ENCODE measurements at regions not wholly inside any gene's neighbourhood (a gene's known extent, or its start where the extent isn't known, plus 50 kb on each side); places are given as distances from the start of the nearest gene placed in this dataset.

GRCh38 chr3:18618723-18619122, 193.6 kb upstream of the SATB1 start:
- POLR2A ChIA-PET: no interaction called here
- no peak overlapping the region for H3K4me2 ChIP-seq (ENCODE audit: insufficient read depth, low read length)
- H3K27me3 ChIP-seq (ENCODE audit: control insufficient read depth in 2 of 2, insufficient read depth in 2 of 2, low read length in 2 of 2): no peaks in the 10 kb centered on the region
- no peak overlapping the region for H3K9ac ChIP-seq (ENCODE audit: insufficient read depth in 1 of 2, low read depth in 2 of 2, low read length in 2 of 2)
- H3K27ac ChIP-seq (ENCODE audit: extremely low read depth, low read depth, low read length): no peak overlapping the region
- TF ChIP-seq BDP1 (IDR thresholded peaks at IDR 0.05; ENCODE audit: insufficient read depth, insufficient read length): no peak
- TF ChIP-seq ZNF583 (CRISPR knock-in tag; IDR thresholded peaks at IDR 0.05): no peak
- TF ChIP-seq BCL6 (CRISPR knock-in tag; IDR thresholded peaks at IDR 0.05): no peak
- TF ChIP-seq CREB5 (CRISPR knock-in tag; IDR thresholded peaks at IDR 0.05): no peak
- TF ChIP-seq PTBP1 (IDR thresholded peaks at IDR 0.05; ENCODE audit: low read depth, low read length): no peak
- no peak for TF ChIP-seq ZNF444 (CRISPR knock-in tag; IDR thresholded peaks at IDR 0.05)
- no peak for TF ChIP-seq TEAD2 (tag; IDR thresholded peaks at IDR 0.05)
- no peak for TF ChIP-seq NUFIP1 (IDR thresholded peaks at IDR 0.05; ENCODE audit: partially characterized antibody)
- CTCF ChIA-PET (ENCODE audit: low intra/inter-chr PET ratio): no interaction called here
- H3K36me3 ChIP-seq (ENCODE audit: control insufficient read depth, insufficient read depth, low read length): no peaks in the 10 kb centered on the region
- no peak for DNase-seq (ENCODE audit: extremely low read depth in 1 of 4, low spot score in 3 of 4)
- intact Hi-C loops (cut with micrococcal nuclease) (no loop called here), in situ Hi-C loops (cut with MboI) (no loop called here)
- BruUV-seq (replicated peaks): no TSS peak
- H3K9me3 ChIP-seq (replicated peaks; ENCODE audit: control insufficient read depth, insufficient read depth, low read depth, low read length): no peaks in the 10 kb centered on the region; the same call in 1 of the 2 replicates
- H3K9me1 ChIP-seq (ENCODE audit: control insufficient read depth, insufficient read depth, low read length): no peaks in the 10 kb centered on the region
- no peaks in the 10 kb centered on the region for H4K20me1 ChIP-seq (replicated peaks; ENCODE audit: control insufficient read depth, insufficient read depth, low read length)
- no peaks in the 10 kb centered on the region for H3K79me2 ChIP-seq (ENCODE audit: control insufficient read depth, insufficient read depth, low read length)
- no peaks in the 10 kb centered on the region for H3K4me1 ChIP-seq (replicated peaks in 1 of 2; ENCODE audit: control insufficient read depth in 2 of 2, insufficient read depth in 2 of 2, low read length in 2 of 2)
- FAIRE-seq: no peak
- ATAC-seq: no peak
- H2AFZ ChIP-seq (ENCODE audit: low read depth, low read length): no peak overlapping the region
- no peak overlapping the region for H3K4me3 ChIP-seq

All from K562 (cell line).